DMS79 (cell line): ENCODE measurements at regions not wholly inside any gene's neighbourhood (a gene's known extent, or its start where the extent isn't known, plus 50 kb on each side); places are given as distances from the start of the nearest gene placed in this dataset.

Experiments
- DNase-seq: peaks from one replicate; lab custom pipeline; 2025; lab: John Stamatoyannopoulos, UW

- DNase-seq, result no peak
Observed at GRCh38 chr2:199627417-199627816, 169.7 kb upstream of the SATB2 start.

GRCh38 chr2:199624958-199625357, 167.2 kb upstream of the SATB2 start:
- peak; percentile 30 for DNase-seq

GRCh38 chr2:199612509-199613130, 154.9 kb upstream of the SATB2 start:
- no peak for DNase-seq

GRCh38 chr2:199607914-199608313, 150.2 kb upstream of the SATB2 start:
- DNase-seq, result no peak

GRCh38 chr2:199606193-199606780, 148.5 kb upstream of the SATB2 start:
- no peak for DNase-seq

- no peak for DNase-seq
Observed at GRCh38 chr2:199603721-199604291, 146.1 kb upstream of the SATB2 start.

- DNase-seq, result no peak
Observed at GRCh38 chr2:199602896-199603717, 145.4 kb upstream of the SATB2 start.

GRCh38 chr2:199602271-199602895, 144.6 kb upstream of the SATB2 start:
- DNase-seq, result no peak

GRCh38 chr2:199596549-199596948, 138.8 kb upstream of the SATB2 start:
- DNase-seq, result no peak

GRCh38 chr2:199594443-199594842, 136.7 kb upstream of the SATB2 start:
- DNase-seq, result no peak

GRCh38 chr2:199591826-199592225, 134.1 kb upstream of the SATB2 start:
- no peak for DNase-seq

GRCh38 chr2:199590321-199591203, 132.8 kb upstream of the SATB2 start:
- peak; percentile 11 for DNase-seq

- DNase-seq, result no peak
Observed at GRCh38 chr2:199589306-199589705, 131.6 kb upstream of the SATB2 start.

GRCh38 chr2:199588054-199588453, 130.3 kb upstream of the SATB2 start:
- no peak for DNase-seq

- DNase-seq, result no peak
Observed at GRCh38 chr2:199586646-199587045, 128.9 kb upstream of the SATB2 start.

- DNase-seq, result no peak
Observed at GRCh38 chr2:199583676-199584075, 125.9 kb upstream of the SATB2 start.

GRCh38 chr2:199581935-199582360, 124.2 kb upstream of the SATB2 start:
- DNase-seq, result no peak

- DNase-seq, result no peak
Observed at GRCh38 chr2:199581408-199581807, 123.7 kb upstream of the SATB2 start.

GRCh38 chr2:199575416-199575815, 117.7 kb upstream of the SATB2 start:
- no peak for DNase-seq

- no peak for DNase-seq
Observed at GRCh38 chr2:199572571-199572970, 114.8 kb upstream of the SATB2 start.

GRCh38 chr2:199570934-199571333, 113.2 kb upstream of the SATB2 start:
- no peak for DNase-seq
